NT2/D1 (cell line): ENCODE measurements at regions not wholly inside any gene's neighbourhood (a gene's known extent, or its start where the extent isn't known, plus 50 kb on each side); places are given as distances from the start of the nearest gene placed in this dataset.

Source experiments
- DNase-seq: peaks from one replicate; pipeline ENCODE4 v3.0.0-alpha.2; 2011; ENCODE audit warnings: low read depth, low spot score
- H3K27me3 ChIP-seq: 2 replicates; pipeline ENCODE4 v1.6.0; 2011; ENCODE audit warnings: mild to moderate bottlenecking; ENCODE audit not compliant: insufficient read length, insufficient read depth
- H3K36me3 ChIP-seq: 2 replicates; pipeline ENCODE4 v1.6.1; 2011; ENCODE audit warnings: mild to moderate bottlenecking, low read length, mixed read lengths; ENCODE audit not compliant: insufficient read depth, insufficient read length
- H3K4me1 ChIP-seq: 2 replicates; pipeline ENCODE4 v1.5.1; 2011; ENCODE audit not compliant: insufficient read depth, insufficient read length
- H3K4me3 ChIP-seq: 2 replicates; pipeline ENCODE4 v1.5.1; 2011; ENCODE audit warnings: low read depth; ENCODE audit not compliant: insufficient read length
- H3K9ac ChIP-seq: 2 replicates; pipeline ENCODE4 v1.6.0; 2011; ENCODE audit warnings: low read depth; ENCODE audit not compliant: insufficient read length
- H3K9me3 ChIP-seq: 2 replicates; pipeline ENCODE4 v1.5.1; 2011; ENCODE audit warnings: mild to moderate bottlenecking, low read length; ENCODE audit not compliant: insufficient read depth
- SUZ12 ChIP-seq: IDR thresholded peaks from 2 replicates; pipeline ENCODE4 v1.6.1; 2011; ENCODE audit not compliant: insufficient read length, insufficient read depth; ENCODE audit errors: extremely low read depth
- YY1 ChIP-seq: IDR thresholded peaks from 2 replicates; pipeline ENCODE4 v1.6.1; 2011; ENCODE audit not compliant: insufficient read length, insufficient read depth
- ZNF274 ChIP-seq: IDR thresholded peaks from 2 replicates; pipeline ENCODE4 v1.6.1; 2011; ENCODE audit warnings: mild to moderate bottlenecking, low read depth, low read length

DNA sequence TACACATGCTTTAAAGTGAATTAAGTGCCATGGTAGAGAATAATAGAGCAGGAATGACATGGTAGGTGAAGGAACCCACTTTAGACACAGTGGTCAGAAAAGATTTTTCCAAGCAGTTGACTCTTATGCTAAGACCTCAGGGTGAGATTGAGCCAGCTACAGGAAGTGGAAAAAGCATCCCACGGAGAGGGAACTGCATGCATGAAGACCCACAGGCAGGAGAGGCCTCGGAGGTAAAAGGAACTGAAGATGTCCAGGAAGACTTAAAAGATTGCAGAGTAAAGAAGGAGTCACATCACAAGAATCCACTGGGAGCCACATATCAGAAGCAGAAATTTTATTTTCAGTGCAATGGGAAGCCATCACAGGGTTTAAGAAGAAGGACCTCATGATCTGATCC lies 499.2 kb upstream of the FAM98A start:
- Histone ChIP-seq H3K4me1 (no peaks in the 10 kb centered on the region), H3K36me3 (no peaks in the 10 kb centered on the region), H3K9ac (no peak overlapping the region), H3K9me3 (no peaks in the 10 kb centered on the region), H3K27me3 (no peaks in the 10 kb centered on the region), H3K4me3 (no peak overlapping the region)
- TF ChIP-seq SUZ12 (no peak), ZNF274 (no peak), YY1 (no peak)
- DNase-seq = no peak

DNA sequence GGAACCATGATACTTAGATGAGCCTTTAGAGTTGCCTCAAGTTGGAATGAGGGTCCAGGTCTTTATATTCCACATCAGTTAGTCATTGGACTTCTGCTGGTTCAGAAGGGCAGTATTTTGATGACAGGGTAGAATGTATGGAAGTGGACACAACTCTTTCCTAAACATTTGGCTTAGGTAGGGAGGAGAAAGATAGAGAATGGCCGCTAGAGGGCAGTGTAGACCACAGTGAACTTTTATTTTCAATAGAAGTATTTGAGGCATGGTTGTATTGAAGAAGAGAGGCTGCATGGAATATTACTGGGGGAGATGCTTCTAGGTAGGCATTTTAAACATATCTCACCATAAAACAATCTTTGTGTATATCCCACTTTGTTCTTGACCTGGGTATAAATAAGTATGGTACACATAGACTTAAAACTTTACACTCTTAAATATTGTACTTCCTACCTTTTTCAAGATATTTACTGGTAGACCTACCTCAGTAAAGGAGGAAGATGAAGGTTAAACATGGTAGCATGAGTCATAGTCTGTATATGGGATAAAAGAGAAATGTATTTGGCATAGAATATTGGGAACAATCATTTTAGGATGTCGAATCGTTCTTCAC lies 497.6 kb upstream of the FAM98A start:
- Histone ChIP-seq H3K36me3 (no peaks in the 10 kb centered on the region), H3K27me3 (no peaks in the 10 kb centered on the region), H3K9ac (no peak overlapping the region), H3K9me3 (no peaks in the 10 kb centered on the region), H3K4me3 (no peak overlapping the region), H3K4me1 (no peaks in the 10 kb centered on the region)
- peak; percentile 65 for DNase-seq
- TF ChIP-seq SUZ12 (no peak), YY1 (no peak), ZNF274 (no peak)

DNA sequence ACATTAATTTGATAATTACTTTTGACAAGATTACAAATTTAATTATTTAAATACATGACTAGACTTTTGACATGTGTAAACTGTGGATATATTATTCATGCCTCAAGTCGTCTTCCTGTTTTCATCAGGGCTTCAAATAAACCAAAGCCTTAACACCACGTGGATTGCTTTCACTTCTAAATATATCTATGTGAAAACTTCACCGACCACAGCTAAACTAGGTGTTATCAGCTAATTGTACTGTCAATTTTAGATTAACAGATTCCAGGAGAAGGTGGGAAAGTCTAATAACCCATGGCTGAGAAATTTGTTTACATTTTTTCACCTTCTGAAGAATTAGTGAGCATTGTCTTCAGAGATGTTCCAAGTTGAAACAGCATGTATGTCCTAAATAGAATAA lies 494.7 kb upstream of the FAM98A start:
- Histone ChIP-seq H3K27me3 (no peaks in the 10 kb centered on the region), H3K9ac (no peak overlapping the region), H3K36me3 (no peaks in the 10 kb centered on the region), H3K9me3 (no peaks in the 10 kb centered on the region), H3K4me1 (no peaks in the 10 kb centered on the region), H3K4me3 (no peak overlapping the region)
- no peak for TF ChIP-seq SUZ12
- TF ChIP-seq YY1 = no peak
- TF ChIP-seq ZNF274 = no peak
- DNase-seq = no peak

DNA sequence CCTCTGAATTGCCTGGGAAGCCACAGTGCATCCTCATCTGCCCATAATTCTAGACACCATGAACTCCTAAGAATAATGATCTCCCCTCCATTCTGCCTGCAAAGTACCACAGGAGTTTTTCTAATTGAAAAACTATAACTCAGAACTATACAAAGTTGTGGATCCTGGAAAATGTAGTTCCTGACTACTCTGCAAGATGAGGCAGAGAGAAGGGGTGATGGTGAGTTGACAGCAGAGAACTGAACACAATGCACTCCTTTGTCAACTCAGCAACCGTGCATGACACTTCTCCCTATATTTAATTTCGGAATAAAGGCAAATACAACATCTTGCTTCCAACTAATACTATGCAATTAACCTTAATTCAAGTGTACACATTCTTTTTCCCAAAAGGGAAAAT lies 471.1 kb upstream of the FAM98A start:
- peaks cover 5% of the 10 kb centered on the region; the same call in 1 of the 2 replicates for H3K9me3 ChIP-seq
- TF ChIP-seq YY1 (no peak), ZNF274 (no peak), SUZ12 (no peak)

DNA sequence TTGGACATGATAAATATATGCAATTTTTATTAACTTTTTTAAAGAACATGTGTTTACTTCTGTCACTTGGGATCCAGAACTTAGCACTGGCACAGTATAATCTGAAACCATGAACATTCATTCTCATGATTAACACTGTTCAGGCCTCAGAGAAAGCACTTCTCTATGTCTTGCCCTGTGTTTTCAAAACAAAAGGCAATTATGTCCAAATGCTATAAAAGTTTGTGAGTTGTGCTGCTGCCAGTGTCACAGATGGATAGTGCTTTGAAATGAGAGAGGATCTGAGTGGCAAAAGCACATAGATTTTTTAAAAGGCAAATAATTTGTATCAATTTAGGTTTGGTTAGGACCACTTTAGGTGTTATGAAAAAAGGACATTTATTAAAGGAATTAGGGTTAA lies 470.5 kb upstream of the FAM98A start:
- Histone ChIP-seq H3K9ac (no peak overlapping the region), H3K27me3 (no peaks in the 10 kb centered on the region), H3K4me1 (no peaks in the 10 kb centered on the region), H3K36me3 (no peaks in the 10 kb centered on the region), H3K4me3 (no peak overlapping the region), H3K9me3 (peaks cover 5% of the 10 kb centered on the region; the same call in 1 of the 2 replicates)
- TF ChIP-seq ZNF274 (no peak), SUZ12 (no peak), YY1 (no peak)
- no peak for DNase-seq

More for the DNA sequence above, 471.1 kb upstream of the FAM98A start:
- no peak for DNase-seq
- H3K27me3 ChIP-seq = no peaks in the 10 kb centered on the region
- H3K36me3 ChIP-seq = no peaks in the 10 kb centered on the region
- no peak overlapping the region for H3K4me3 ChIP-seq
- no peak overlapping the region for H3K9ac ChIP-seq
- no peaks in the 10 kb centered on the region for H3K4me1 ChIP-seq

DNA sequence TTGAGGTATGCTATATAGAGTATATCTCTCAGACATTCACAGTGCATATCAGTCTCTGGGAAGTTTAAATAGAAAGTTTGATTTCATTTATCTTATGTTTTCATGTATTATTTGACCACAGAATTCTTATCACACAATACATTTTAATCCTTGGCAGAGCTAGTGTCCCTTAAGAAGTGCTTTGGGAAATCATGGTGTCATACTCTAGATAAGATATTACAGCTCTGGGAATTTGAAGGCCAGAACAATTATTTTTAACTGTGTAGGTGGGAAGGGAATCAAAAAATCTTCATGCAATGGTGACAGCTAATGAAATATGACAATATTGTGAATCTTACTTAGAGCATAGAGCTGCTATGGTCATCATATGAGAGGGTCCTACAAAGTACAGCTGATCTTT lies 451.3 kb upstream of the FAM98A start:
- Histone ChIP-seq H3K4me1 (no peaks in the 10 kb centered on the region), H3K9me3 (no peaks in the 10 kb centered on the region), H3K4me3 (no peak overlapping the region), H3K9ac (no peak overlapping the region), H3K27me3 (no peaks in the 10 kb centered on the region), H3K36me3 (no peaks in the 10 kb centered on the region)
- TF ChIP-seq YY1 = no peak
- no peak for TF ChIP-seq ZNF274
- TF ChIP-seq SUZ12 = no peak
- no peak for DNase-seq

DNA sequence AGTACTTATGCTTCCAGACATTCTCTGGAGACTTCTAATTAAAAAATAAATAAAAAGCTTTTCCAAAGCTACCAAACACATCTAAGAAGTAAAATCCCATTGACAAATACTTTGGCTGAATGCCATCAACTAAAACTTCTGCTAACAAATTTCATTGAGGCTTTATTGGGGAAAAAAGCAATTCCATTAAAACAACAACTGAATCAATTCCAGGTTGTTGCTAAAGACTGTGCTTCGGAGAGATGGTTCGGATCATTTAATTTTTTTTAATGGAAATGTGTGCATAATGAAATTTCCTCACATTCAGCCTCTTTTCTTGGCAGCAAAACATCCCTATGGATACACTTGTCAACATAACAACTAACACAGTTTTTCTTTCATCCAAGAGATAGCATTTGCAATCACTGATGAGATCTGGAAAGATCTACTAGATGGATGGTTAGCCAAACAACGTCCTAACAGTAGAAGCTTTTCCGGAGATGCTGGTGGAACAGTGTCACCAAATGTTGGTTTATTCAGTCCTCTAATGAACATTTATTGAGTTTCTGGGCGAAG lies 446.1 kb upstream of the FAM98A start:
- no peaks in the 10 kb centered on the region for H3K36me3 ChIP-seq
- no peaks in the 10 kb centered on the region for H3K27me3 ChIP-seq
- no peaks in the 10 kb centered on the region for H3K4me1 ChIP-seq
- H3K9me3 ChIP-seq = no peaks in the 10 kb centered on the region
- no peak overlapping the region for H3K4me3 ChIP-seq
- no peak for TF ChIP-seq SUZ12
- H3K9ac ChIP-seq = no peak overlapping the region
- no peak for DNase-seq

DNA sequence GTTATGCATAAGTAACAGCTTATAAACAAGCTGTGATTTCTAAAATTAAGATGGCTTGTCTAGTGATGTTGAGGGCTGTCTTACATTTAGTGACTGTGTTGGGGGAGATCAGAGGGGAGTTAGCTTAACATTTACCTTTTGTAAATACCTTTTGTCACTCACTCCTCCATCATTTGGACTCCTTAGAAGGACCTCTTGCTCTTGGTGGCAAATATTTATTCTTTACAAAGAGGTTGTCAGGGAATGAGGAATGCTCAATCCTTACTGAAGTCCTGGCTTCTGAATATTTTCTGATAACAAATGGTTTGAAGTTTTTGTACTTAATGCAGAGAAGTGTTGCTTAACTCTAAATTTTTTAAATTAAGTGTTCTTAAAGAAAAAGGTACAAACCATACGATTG lies 438.8 kb upstream of the FAM98A start:
- DNase-seq = no peak
- Histone ChIP-seq H3K27me3 (no peaks in the 10 kb centered on the region), H3K36me3 (no peaks in the 10 kb centered on the region), H3K4me1 (no peaks in the 10 kb centered on the region), H3K9me3 (no peaks in the 10 kb centered on the region), H3K4me3 (no peak overlapping the region), H3K9ac (no peak overlapping the region)
- no peak for TF ChIP-seq YY1
- TF ChIP-seq SUZ12 = no peak
- no peak for TF ChIP-seq ZNF274
